Stimulated activated naive CD8-positive, alpha-beta T cell treated with anti-CD3 and anti-CD28 coated beads, Interleukin-15, amount 100 ng/mL, for 72 hours (primary cell): ENCODE measurements at regions not wholly inside any gene's neighbourhood (a gene's known extent, or its start where the extent isn't known, plus 50 kb on each side); places are given as distances from the start of the nearest gene placed in this dataset.
"Not testable (repeated sequence)": the region's sequence is repeated elsewhere in the genome, so short reads cannot be mapped to it uniquely, and the experiment has no call there.

Source experiments
- ATAC-seq: fragments of 150-1000 bp; cut with Tn5 transposase; 2 replicates; pipeline ENCODE4 v1.10.0; 2021; ENCODE audit warnings: mild to moderate bottlenecking, moderate library complexity
- DNase-seq, 2 donors: peaks; one replicate each; pipeline ENCODE4 v3.0.0; 2021 to 2022
- H3K27ac Mint-ChIP-seq, 2 donors: one replicate each; pipeline ENCODE4 v1.8.0; 2022; ENCODE audit warnings: mild to moderate bottlenecking in 2 of 2, mixed read lengths in 2 of 2, moderate library complexity in 2 of 2
- H3K27me3 Mint-ChIP-seq: one replicate; pipeline ENCODE4 v1.8.0; 2022; ENCODE audit warnings: mixed read lengths
- H3K4me1 Mint-ChIP-seq: one replicate; pipeline ENCODE4 v1.8.0; 2022; ENCODE audit warnings: mild to moderate bottlenecking, mixed read lengths
- H3K4me3 Mint-ChIP-seq, 2 donors: one replicate each; pipeline ENCODE4 v1.8.0; 2022; ENCODE audit warnings: mild to moderate bottlenecking in 2 of 2, mixed read lengths in 2 of 2, moderate library complexity in 1 of 2
- H3K9me3 Mint-ChIP-seq, 2 donors: one replicate each; pipeline ENCODE4 v1.8.0; 2022; ENCODE audit warnings: mixed read lengths in 2 of 2

- no peaks in the 10 kb centered on the region for H3K4me1 Mint-ChIP-seq
- DNase-seq: no peak
- no peak overlapping the region for H3K27ac Mint-ChIP-seq
- no peak overlapping the region for H3K4me3 Mint-ChIP-seq
- no peak for ATAC-seq
- peaks cover 7 to 11% of the 10 kb centered on the region in 2 donors for H3K9me3 Mint-ChIP-seq
- H3K27me3 Mint-ChIP-seq: no peaks in the 10 kb centered on the region
Measured at GRCh38 chr2:123521854-123522253, 503.2 kb upstream of the CNTNAP5 start.

- not testable (repeated sequence) for H3K27me3 Mint-ChIP-seq, H3K4me1 Mint-ChIP-seq, DNase-seq, H3K4me3 Mint-ChIP-seq, H3K27ac Mint-ChIP-seq, ATAC-seq
- peaks cover 7 to 11% of the 10 kb centered on the region in 2 donors for H3K9me3 Mint-ChIP-seq
Measured at GRCh38 chr2:123522498-123522897, 502.6 kb upstream of the CNTNAP5 start.

- no peak overlapping the region for H3K4me3 Mint-ChIP-seq
- H3K4me1 Mint-ChIP-seq: no peaks in the 10 kb centered on the region
- no peak for DNase-seq
- H3K9me3 Mint-ChIP-seq: peaks cover 10 to 30% of the 10 kb centered on the region in 2 donors
- no peaks in the 10 kb centered on the region for H3K27me3 Mint-ChIP-seq
- H3K27ac Mint-ChIP-seq: no peak overlapping the region
- no peak for ATAC-seq
Measured at GRCh38 chr2:123528996-123529707, 495.9 kb upstream of the CNTNAP5 start.

- Mint-ChIP-seq H3K27me3 (no peaks in the 10 kb centered on the region), H3K4me1 (no peaks in the 10 kb centered on the region), H3K27ac (no peak overlapping the region), H3K4me3 (no peak overlapping the region), H3K9me3 (peaks cover 15 to 35% of the 10 kb centered on the region in 2 donors)
- DNase-seq (no peak), ATAC-seq (no peak)
Measured at GRCh38 chr2:123530004-123530403, 495.1 kb upstream of the CNTNAP5 start.

GRCh38 chr2:123532126-123532525 is 493.0 kb upstream of the CNTNAP5 start:
- no peaks in the 10 kb centered on the region for H3K27me3 Mint-ChIP-seq
- H3K27ac Mint-ChIP-seq: no peak overlapping the region
- no peak for ATAC-seq
- DNase-seq: no peak
- no peaks in the 10 kb centered on the region for H3K4me1 Mint-ChIP-seq
- H3K4me3 Mint-ChIP-seq: no peak overlapping the region
- peaks cover 15 to 32% of the 10 kb centered on the region in 2 donors for H3K9me3 Mint-ChIP-seq

GRCh38 chr2:123532994-123533393 is 492.1 kb upstream of the CNTNAP5 start:
- Mint-ChIP-seq H3K27ac (no peak overlapping the region), H3K27me3 (no peaks in the 10 kb centered on the region)

GRCh38 chr2:123540291-123540690 is 484.8 kb upstream of the CNTNAP5 start:
- no peaks in the 10 kb centered on the region for H3K27me3 Mint-ChIP-seq
- ATAC-seq (no peak), DNase-seq (no peak)
- no peak overlapping the region for H3K27ac Mint-ChIP-seq
- peaks cover 6 to 10% of the 10 kb centered on the region in 2 donors for H3K9me3 Mint-ChIP-seq
- H3K4me1 Mint-ChIP-seq: no peaks in the 10 kb centered on the region
- H3K4me3 Mint-ChIP-seq: no peak overlapping the region

More at GRCh38 chr2:123532994-123533393, 492.1 kb upstream of the CNTNAP5 start:
- Mint-ChIP-seq H3K9me3 (peaks cover 15 to 32% of the 10 kb centered on the region in 2 donors), H3K4me3 (no peak overlapping the region), H3K4me1 (no peaks in the 10 kb centered on the region)
- ATAC-seq (no peak), DNase-seq (no peak)

- H3K27me3 Mint-ChIP-seq: no peaks in the 10 kb centered on the region
- H3K9me3 Mint-ChIP-seq: peaks cover 7 to 13% of the 10 kb centered on the region in 2 donors
- H3K27ac Mint-ChIP-seq: no peak overlapping the region
- ATAC-seq: no peak
- DNase-seq: no peak
- no peak overlapping the region for H3K4me3 Mint-ChIP-seq
- no peaks in the 10 kb centered on the region for H3K4me1 Mint-ChIP-seq
Measured at GRCh38 chr2:123546353-123546752, 478.7 kb upstream of the CNTNAP5 start.

- H3K27ac Mint-ChIP-seq: no peak overlapping the region
- peaks cover 5 to 7% of the 10 kb centered on the region in 2 donors for H3K9me3 Mint-ChIP-seq
- DNase-seq (no peak), ATAC-seq (no peak)
- H3K4me3 Mint-ChIP-seq: no peak overlapping the region
- no peaks in the 10 kb centered on the region for H3K4me1 Mint-ChIP-seq
- no peaks in the 10 kb centered on the region for H3K27me3 Mint-ChIP-seq
Measured at GRCh38 chr2:123563515-123563914, 461.6 kb upstream of the CNTNAP5 start.

- Mint-ChIP-seq H3K27me3 (no peaks in the 10 kb centered on the region), H3K4me1 (no peaks in the 10 kb centered on the region), H3K27ac (no peak overlapping the region), H3K9me3 (peaks cover 0 to 5% of the 10 kb centered on the region in 2 donors), H3K4me3 (no peak overlapping the region)
- DNase-seq: no peak
- ATAC-seq: no peak
Measured at GRCh38 chr2:123566291-123566946, 458.7 kb upstream of the CNTNAP5 start.

GRCh38 chr2:123578016-123578415 is 447.1 kb upstream of the CNTNAP5 start:
- H3K4me3 Mint-ChIP-seq: no peak overlapping the region
- peaks cover 0 to 4% of the 10 kb centered on the region in 2 donors for H3K9me3 Mint-ChIP-seq
- ATAC-seq: no peak
- no peak for DNase-seq
- H3K27ac Mint-ChIP-seq: no peak overlapping the region
- no peaks in the 10 kb centered on the region for H3K4me1 Mint-ChIP-seq
- H3K27me3 Mint-ChIP-seq: no peaks in the 10 kb centered on the region

GRCh38 chr2:123596621-123597020 is 428.5 kb upstream of the CNTNAP5 start:
- DNase-seq (no peak), ATAC-seq (no peak)
- Mint-ChIP-seq H3K9me3 (peaks cover 25 to 39% of the 10 kb centered on the region in 2 donors), H3K27ac (no peak overlapping the region), H3K27me3 (no peaks in the 10 kb centered on the region), H3K4me3 (no peak overlapping the region), H3K4me1 (no peaks in the 10 kb centered on the region)

- Mint-ChIP-seq H3K27me3 (no peaks in the 10 kb centered on the region), H3K4me1 (no peaks in the 10 kb centered on the region), H3K9me3 (peaks cover 26 to 33% of the 10 kb centered on the region in 2 donors), H3K27ac (no peak overlapping the region), H3K4me3 (no peak overlapping the region)
- DNase-seq: no peak
- no peak for ATAC-seq
Measured at GRCh38 chr2:123597988-123598387, 427.1 kb upstream of the CNTNAP5 start.

- no peaks in the 10 kb centered on the region for H3K27me3 Mint-ChIP-seq
- peaks cover 1 to 21% of the 10 kb centered on the region in 2 donors for H3K9me3 Mint-ChIP-seq
- no peaks in the 10 kb centered on the region for H3K4me1 Mint-ChIP-seq
- ATAC-seq (no peak), DNase-seq (no peak)
- no peak overlapping the region for H3K27ac Mint-ChIP-seq
- no peak overlapping the region for H3K4me3 Mint-ChIP-seq
Measured at GRCh38 chr2:123606631-123607030, 418.5 kb upstream of the CNTNAP5 start.

GRCh38 chr2:123609077-123609476 is 416.0 kb upstream of the CNTNAP5 start:
- ATAC-seq: no peak
- no peak for DNase-seq
- H3K9me3 Mint-ChIP-seq: peaks cover 5 to 27% of the 10 kb centered on the region in 2 donors

GRCh38 chr2:123614596-123614995 is 410.5 kb upstream of the CNTNAP5 start:
- ATAC-seq (no peak), DNase-seq (no peak)
- no peak overlapping the region for H3K4me3 Mint-ChIP-seq
- no peak overlapping the region for H3K27ac Mint-ChIP-seq
- H3K9me3 Mint-ChIP-seq: peaks cover 20 to 42% of the 10 kb centered on the region in 2 donors
- no peaks in the 10 kb centered on the region for H3K27me3 Mint-ChIP-seq
- no peaks in the 10 kb centered on the region for H3K4me1 Mint-ChIP-seq

More at GRCh38 chr2:123609077-123609476, 416.0 kb upstream of the CNTNAP5 start:
- Mint-ChIP-seq H3K27ac (no peak overlapping the region), H3K27me3 (no peaks in the 10 kb centered on the region), H3K4me3 (no peak overlapping the region), H3K4me1 (no peaks in the 10 kb centered on the region)
